Parathyroid adenoma (tissue), 2 donors: ENCODE measurements at regions not wholly inside any gene's neighbourhood (a gene's known extent, or its start where the extent isn't known, plus 50 kb on each side); places are given as distances from the start of the nearest gene placed in this dataset.
"Not testable (repeated sequence)": the region's sequence is repeated elsewhere in the genome, so short reads cannot be mapped to it uniquely, and the experiment has no call there.

ENCODE experiments used
- H2AFZ ChIP-seq: fragments of 300-600 bp; sonication (generic); one replicate; pipeline ENCODE4 v1.7.0; 2017; ENCODE audit warnings: antibody characterized with exemption, mild to moderate bottlenecking
- H3K27ac ChIP-seq: fragments of 300-600 bp; sonication (generic); one replicate; pipeline ENCODE4 v1.7.0; 2017
- H3K27me3 ChIP-seq: fragments of 300-600 bp; sonication (generic); one replicate; pipeline ENCODE4 v1.7.0; 2017; ENCODE audit warnings: low read length; ENCODE audit not compliant: control insufficient read depth, insufficient read depth
- H3K36me3 ChIP-seq: fragments of 300-600 bp; sonication (generic); one replicate; pipeline ENCODE4 v1.7.0; 2017; ENCODE audit warnings: low read length; ENCODE audit not compliant: control insufficient read depth, insufficient read depth
- H3K4me1 ChIP-seq: fragments of 300-600 bp; sonication (generic); one replicate; pipeline ENCODE4 v1.7.0; 2017; ENCODE audit warnings: control low read depth
- H3K4me2 ChIP-seq: fragments of 300-600 bp; sonication (generic); one replicate; pipeline ENCODE4 v1.7.0; 2017; ENCODE audit warnings: low read length
- H3K4me3 ChIP-seq: fragments of 300-600 bp; sonication (generic); one replicate; pipeline ENCODE4 v1.7.0; 2017; ENCODE audit warnings: low read depth, low read length
- H3K79me2 ChIP-seq: fragments of 300-600 bp; sonication (generic); one replicate; pipeline ENCODE4 v1.7.0; 2017; ENCODE audit warnings: control low read depth
- H3K9ac ChIP-seq: fragments of 300-600 bp; sonication (generic); one replicate; pipeline ENCODE4 v1.7.0; 2017; ENCODE audit warnings: mild to moderate bottlenecking
- H3K9me3 ChIP-seq: fragments of 300-600 bp; sonication (generic); one replicate; pipeline ENCODE4 v1.7.0; 2017; ENCODE audit warnings: low read length; ENCODE audit not compliant: control insufficient read depth
- CTCF ChIP-seq: fragments of 300-600 bp; sonication (generic); IDR thresholded peaks from one replicate; pipeline ENCODE4 v1.7.0; 2017; ENCODE audit warnings: antibody characterized with exemption, mild to moderate bottlenecking
- donor health status: primary hyperparathyroidism.

- H3K27ac ChIP-seq = no peak overlapping the region
- no peak overlapping the region for H3K4me3 ChIP-seq
- no peak overlapping the region for H2AFZ ChIP-seq
- no peaks in the 10 kb centered on the region for H3K79me2 ChIP-seq
- no peaks in the 10 kb centered on the region for H3K36me3 ChIP-seq
- H3K4me1 ChIP-seq = no peaks in the 10 kb centered on the region
- no peaks in the 10 kb centered on the region for H3K9me3 ChIP-seq
- no peak overlapping the region for H3K4me2 ChIP-seq
- no peak for TF ChIP-seq CTCF
- no peaks in the 10 kb centered on the region for H3K27me3 ChIP-seq
- no peak overlapping the region for H3K9ac ChIP-seq
These were observed 302.0 kb downstream of the AGTPBP1 start for GRCh38 chr9:85439791-85440190.

- not testable (repeated sequence) for H3K4me1 ChIP-seq, H3K27me3 ChIP-seq
These were observed 307.8 kb downstream of the AGTPBP1 start for GRCh38 chr9:85433956-85434355.

GRCh38 chr9:85433551-85433950 is 308.2 kb downstream of the AGTPBP1 start:
- H3K9me3 ChIP-seq, H3K27ac ChIP-seq, H3K27me3 ChIP-seq, H2AFZ ChIP-seq, H3K9ac ChIP-seq, H3K4me3 ChIP-seq, H3K36me3 ChIP-seq, H3K4me1 ChIP-seq, H3K4me2 ChIP-seq, H3K79me2 ChIP-seq: not testable (repeated sequence)

More at GRCh38 chr9:85433956-85434355, 307.8 kb downstream of the AGTPBP1 start:
- not testable (repeated sequence) for H3K27ac ChIP-seq, H3K79me2 ChIP-seq, H3K9me3 ChIP-seq, H3K4me3 ChIP-seq, H3K9ac ChIP-seq, H2AFZ ChIP-seq, H3K36me3 ChIP-seq, H3K4me2 ChIP-seq

- Histone ChIP-seq H3K9ac (no peak overlapping the region), H3K79me2 (no peaks in the 10 kb centered on the region), H3K27me3 (no peaks in the 10 kb centered on the region), H3K9me3 (no peaks in the 10 kb centered on the region), H3K4me2 (no peak overlapping the region), H3K4me3 (no peak overlapping the region), H3K36me3 (no peaks in the 10 kb centered on the region), H2AFZ (no peak overlapping the region), H3K4me1 (no peaks in the 10 kb centered on the region), H3K27ac (no peak overlapping the region)
- TF ChIP-seq CTCF = no peak
These were observed 308.7 kb downstream of the AGTPBP1 start for GRCh38 chr9:85433046-85433445.

GRCh38 chr9:85432599-85432998 is 309.2 kb downstream of the AGTPBP1 start:
- Histone ChIP-seq H3K27ac (no peak overlapping the region), H3K27me3 (no peaks in the 10 kb centered on the region), H3K4me3 (no peak overlapping the region), H3K4me2 (no peak overlapping the region), H2AFZ (no peak overlapping the region), H3K79me2 (no peaks in the 10 kb centered on the region), H3K9me3 (no peaks in the 10 kb centered on the region), H3K4me1 (no peaks in the 10 kb centered on the region), H3K9ac (no peak overlapping the region), H3K36me3 (no peaks in the 10 kb centered on the region)
- no peak for TF ChIP-seq CTCF

- Histone ChIP-seq H3K4me3 (no peak overlapping the region), H3K27me3 (no peaks in the 10 kb centered on the region), H3K9ac (no peak overlapping the region), H3K79me2 (no peaks in the 10 kb centered on the region), H3K36me3 (no peaks in the 10 kb centered on the region), H3K9me3 (no peaks in the 10 kb centered on the region), H2AFZ (no peak overlapping the region), H3K27ac (no peak overlapping the region), H3K4me2 (no peak overlapping the region), H3K4me1 (no peaks in the 10 kb centered on the region)
- no peak for TF ChIP-seq CTCF
These were observed 310.2 kb downstream of the AGTPBP1 start for GRCh38 chr9:85431339-85432102.
